Lower lobe of right lung (tissue), 2 donors: ENCODE measurements at regions not wholly inside any gene's neighbourhood (a gene's known extent, or its start where the extent isn't known, plus 50 kb on each side); places are given as distances from the start of the nearest gene placed in this dataset.

Experiments used
- ATAC-seq, 2 donors: fragments of 200-7000 bp; cut with Tn5 transposase; one replicate each; pipeline ENCODE4 v1.9.1; 2020 to 2022; ENCODE audit warnings: mild to moderate bottlenecking in 2 of 2, moderate library complexity in 2 of 2
- DNase-seq: peaks from one replicate; pipeline ENCODE4 v3.0.0-alpha.2; 2020
- H3K27ac ChIP-seq: fragments of 200-600 bp; one replicate; pipeline ENCODE4 v1.8.0; 2022
- H3K27me3 ChIP-seq: fragments of 200-600 bp; one replicate; pipeline ENCODE4 v1.8.0; 2022; ENCODE audit warnings: low read depth
- H3K36me3 ChIP-seq: fragments of 200-600 bp; one replicate; pipeline ENCODE4 v1.8.0; 2022; ENCODE audit warnings: mild to moderate bottlenecking
- H3K4me1 ChIP-seq: fragments of 200-600 bp; one replicate; pipeline ENCODE4 v1.8.0; 2022
- H3K4me3 ChIP-seq: fragments of 200-600 bp; one replicate; pipeline ENCODE4 v1.8.0; 2022; ENCODE audit warnings: mild to moderate bottlenecking
- H3K9me3 ChIP-seq: fragments of 200-600 bp; one replicate; pipeline ENCODE4 v1.8.0; 2022
- intact Hi-C: fragments of 100-400 bp; cut with DNase I; formaldehyde crosslinking; loops from one replicate; pipeline ENCODE4 v1.11.0; 2022
- TF ChIP-seq, protein P1 (sequence below): fragments of 200-600 bp; IDR thresholded peaks from one replicate; pipeline ENCODE4 v1.8.0; 2022; ENCODE audit warnings: antibody characterized with exemption, mild to moderate bottlenecking
- donor health status: DM: no; HTN: yes; CAD: no; lungs with severe emphysema.

DNA sequence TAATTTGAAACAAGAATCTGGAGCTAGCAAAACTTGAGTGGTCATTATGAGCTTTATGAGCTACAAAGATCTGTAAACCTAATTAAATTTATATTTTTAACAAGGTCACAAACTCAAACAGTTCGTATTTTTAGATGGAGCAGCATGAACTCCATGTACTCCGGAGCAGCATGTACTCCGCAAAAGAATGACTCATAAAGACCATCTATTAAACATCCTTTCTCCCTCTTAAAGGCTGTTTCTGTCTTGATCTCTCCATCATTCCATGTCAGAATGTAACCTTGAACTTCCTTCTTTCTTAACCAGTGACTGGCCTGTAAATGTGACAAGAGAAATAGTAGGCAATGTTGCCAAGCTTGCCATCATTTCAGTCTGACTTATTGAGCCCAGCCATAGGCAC lies 696.9 kb downstream of the ZNF385D start:
- H3K4me1 ChIP-seq, result no peaks in the 10 kb centered on the region
- no peaks in the 10 kb centered on the region for H3K27me3 ChIP-seq
- TF ChIP-seq, protein P1, sequence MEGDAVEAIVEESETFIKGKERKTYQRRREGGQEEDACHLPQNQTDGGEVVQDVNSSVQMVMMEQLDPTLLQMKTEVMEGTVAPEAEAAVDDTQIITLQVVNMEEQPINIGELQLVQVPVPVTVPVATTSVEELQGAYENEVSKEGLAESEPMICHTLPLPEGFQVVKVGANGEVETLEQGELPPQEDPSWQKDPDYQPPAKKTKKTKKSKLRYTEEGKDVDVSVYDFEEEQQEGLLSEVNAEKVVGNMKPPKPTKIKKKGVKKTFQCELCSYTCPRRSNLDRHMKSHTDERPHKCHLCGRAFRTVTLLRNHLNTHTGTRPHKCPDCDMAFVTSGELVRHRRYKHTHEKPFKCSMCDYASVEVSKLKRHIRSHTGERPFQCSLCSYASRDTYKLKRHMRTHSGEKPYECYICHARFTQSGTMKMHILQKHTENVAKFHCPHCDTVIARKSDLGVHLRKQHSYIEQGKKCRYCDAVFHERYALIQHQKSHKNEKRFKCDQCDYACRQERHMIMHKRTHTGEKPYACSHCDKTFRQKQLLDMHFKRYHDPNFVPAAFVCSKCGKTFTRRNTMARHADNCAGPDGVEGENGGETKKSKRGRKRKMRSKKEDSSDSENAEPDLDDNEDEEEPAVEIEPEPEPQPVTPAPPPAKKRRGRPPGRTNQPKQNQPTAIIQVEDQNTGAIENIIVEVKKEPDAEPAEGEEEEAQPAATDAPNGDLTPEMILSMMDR, result no peak
- no peak overlapping the region for H3K27ac ChIP-seq
- H3K4me3 ChIP-seq, result no peak overlapping the region
- no peak for DNase-seq
- ATAC-seq, result no peak
- H3K9me3 ChIP-seq, result no peaks in the 10 kb centered on the region
- intact Hi-C loops, result no loop called here
- H3K36me3 ChIP-seq, result no peaks in the 10 kb centered on the region

DNA sequence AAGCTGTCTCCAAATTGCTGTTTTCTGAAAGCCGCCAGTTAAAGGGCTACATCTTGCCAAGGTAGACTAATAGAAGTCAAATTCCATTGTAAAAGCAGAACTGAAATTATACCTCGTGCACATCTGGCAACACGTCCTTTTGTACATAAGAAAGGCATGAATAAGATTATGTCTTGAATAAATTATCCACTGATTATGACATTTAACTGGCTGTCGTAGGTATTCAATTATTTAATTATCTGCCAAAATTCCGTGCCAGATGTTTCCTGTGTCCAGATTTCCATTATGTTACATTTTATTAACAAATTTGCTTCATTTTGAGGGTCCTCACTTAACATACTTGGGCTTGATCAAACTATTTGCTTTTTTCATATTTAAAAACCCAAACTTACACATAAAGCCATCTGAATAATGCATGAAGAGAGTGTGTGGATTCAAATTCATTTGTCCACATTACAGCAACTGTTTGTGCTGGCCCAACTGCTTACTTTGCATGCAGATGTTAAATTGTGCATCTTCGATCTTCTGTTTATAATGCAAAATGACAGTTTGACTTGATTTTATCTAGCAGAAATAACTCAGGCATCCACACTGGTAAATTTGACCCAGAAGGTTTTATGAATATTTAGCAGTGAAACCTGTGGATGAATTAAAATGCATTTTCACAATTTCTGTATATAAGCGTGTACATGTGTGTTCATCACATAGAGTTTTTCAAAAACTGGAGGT lies 701.5 kb downstream of the ZNF385D start:
- intact Hi-C loops, result no loop called here
- no peak for DNase-seq
- no peaks in the 10 kb centered on the region for H3K9me3 ChIP-seq
- ATAC-seq, result no peak
- H3K36me3 ChIP-seq, result no peaks in the 10 kb centered on the region
- TF ChIP-seq, protein P1, result no peak
- no peaks in the 10 kb centered on the region for H3K27me3 ChIP-seq
- no peaks in the 10 kb centered on the region for H3K4me1 ChIP-seq
- no peak overlapping the region for H3K4me3 ChIP-seq
- H3K27ac ChIP-seq, result no peak overlapping the region

DNA sequence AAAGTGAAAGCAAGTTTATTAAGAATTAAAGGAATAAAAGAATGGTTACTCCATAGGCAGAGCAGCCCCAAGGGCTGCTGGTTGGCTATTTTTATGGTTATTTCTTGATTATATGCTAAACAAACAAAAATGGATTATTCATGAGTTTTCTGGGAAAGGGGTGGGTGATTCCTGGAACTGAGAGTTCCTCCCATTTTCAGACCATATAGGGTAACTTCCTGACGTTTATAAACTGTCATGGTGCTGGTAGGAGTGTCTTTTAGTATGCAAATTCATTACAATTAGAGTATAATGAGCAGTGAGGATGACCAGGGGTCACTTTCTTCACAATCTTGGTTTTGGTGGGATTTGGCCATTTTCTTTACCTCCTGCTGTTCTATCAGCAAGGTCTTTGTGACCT lies 707.9 kb downstream of the ZNF385D start:
- ATAC-seq (no peak), DNase-seq (no peak)
- Histone ChIP-seq H3K4me3 (no peak overlapping the region), H3K27me3 (no peaks in the 10 kb centered on the region), H3K27ac (no peak overlapping the region), H3K9me3 (no peaks in the 10 kb centered on the region), H3K4me1 (no peaks in the 10 kb centered on the region), H3K36me3 (no peaks in the 10 kb centered on the region)
- intact Hi-C loops, result no loop called here
- TF ChIP-seq, protein P1, result no peak

DNA sequence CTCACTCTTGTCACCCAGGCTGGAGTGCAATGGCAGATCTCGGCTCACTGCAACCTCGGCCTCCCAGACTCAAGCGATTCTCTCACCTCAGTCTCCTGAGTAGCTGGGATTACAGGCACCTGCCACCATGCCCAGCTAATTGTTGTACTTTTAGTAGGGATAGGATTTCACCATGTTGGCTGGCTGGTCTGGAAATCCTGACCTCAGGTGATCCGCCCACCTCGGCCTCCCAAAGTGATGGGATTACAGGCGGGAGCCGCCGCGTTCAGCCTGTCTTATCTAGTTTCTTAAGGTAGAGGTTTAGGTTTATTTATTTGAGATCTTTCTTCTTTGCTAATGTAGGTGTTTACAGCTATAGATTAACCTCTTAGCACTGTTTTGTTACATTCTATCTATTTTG lies 708.8 kb downstream of the ZNF385D start:
- Histone ChIP-seq H3K27me3 (no peaks in the 10 kb centered on the region), H3K9me3 (no peaks in the 10 kb centered on the region), H3K4me1 (no peaks in the 10 kb centered on the region), H3K4me3 (no peak overlapping the region), H3K27ac (no peak overlapping the region), H3K36me3 (no peaks in the 10 kb centered on the region)
- ATAC-seq, result no peak
- DNase-seq, result no peak
- TF ChIP-seq, protein P1, result no peak
- intact Hi-C loops, result no loop called here

DNA sequence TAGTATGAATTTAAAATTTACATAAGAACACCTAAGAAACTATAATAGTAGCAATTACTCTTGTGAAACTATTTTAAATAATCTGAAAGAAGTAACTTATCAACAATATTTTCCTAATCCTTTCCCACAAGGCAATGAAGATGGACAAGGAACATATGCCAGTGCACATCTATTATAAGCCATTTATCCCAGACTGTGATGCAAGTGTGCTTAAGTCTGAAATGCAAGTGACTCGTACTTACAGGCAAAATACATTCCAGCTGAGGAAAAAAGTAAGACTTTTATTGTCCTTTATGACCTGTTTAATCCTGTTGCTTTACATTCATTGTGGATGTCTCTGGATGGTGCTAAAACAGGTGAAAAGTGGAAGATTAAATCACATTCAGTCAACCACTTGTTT lies 709.4 kb downstream of the ZNF385D start:
- no peak overlapping the region for H3K27ac ChIP-seq
- no peak for ATAC-seq
- H3K36me3 ChIP-seq, result no peaks in the 10 kb centered on the region
- TF ChIP-seq, protein P1, result no peak
- intact Hi-C loops, result no loop called here
- no peak for DNase-seq
- H3K4me1 ChIP-seq, result no peaks in the 10 kb centered on the region
- no peak overlapping the region for H3K4me3 ChIP-seq
- H3K27me3 ChIP-seq, result no peaks in the 10 kb centered on the region
- H3K9me3 ChIP-seq, result no peaks in the 10 kb centered on the region
